ENCODE measurements at regions not wholly inside any gene's neighbourhood (a gene's known extent, or its start where the extent isn't known, plus 50 kb on each side); places are given as distances from the start of the nearest gene placed in this dataset.
A peak's percentile ranks its signal among the peaks of the same experiment; 100 is the strongest.
"Not testable (repeated sequence)": the region's sequence is repeated elsewhere in the genome, so short reads cannot be mapped to it uniquely, and the experiment has no call there.

DNA sequence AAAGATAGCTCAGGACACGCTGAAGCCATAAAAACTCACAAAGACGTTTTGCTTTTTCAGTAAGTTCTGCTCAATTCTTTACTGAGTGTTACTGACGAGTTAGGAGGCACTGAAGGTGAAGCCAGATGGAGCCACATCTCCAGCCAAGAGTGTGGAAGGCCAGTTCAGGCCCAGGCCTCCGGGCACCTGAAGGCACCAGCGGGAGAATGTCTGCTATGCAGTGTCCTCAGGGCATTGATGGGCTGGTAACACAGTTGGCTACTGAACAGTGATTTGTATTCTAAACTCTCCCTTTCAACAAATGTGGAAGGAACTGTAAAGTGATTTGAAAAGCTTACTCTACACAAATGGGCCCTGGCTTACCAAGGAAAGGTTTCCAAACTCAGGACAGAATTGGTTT is 64.8 kb upstream of the SVIL start:
- Histone ChIP-seq H3K4me1 (ENCODE audit: low read depth) (peaks cover 20% of the 10 kb centered on the region), H3K9me3 (ENCODE audit: low read depth) (no peaks in the 10 kb centered on the region), H3K27ac (no peak overlapping the region), H3K27me3 (no peaks in the 10 kb centered on the region), H3K4me3 (no peak overlapping the region), H3K36me3 (no peaks in the 10 kb centered on the region)
- TF ChIP-seq, protein P1, sequence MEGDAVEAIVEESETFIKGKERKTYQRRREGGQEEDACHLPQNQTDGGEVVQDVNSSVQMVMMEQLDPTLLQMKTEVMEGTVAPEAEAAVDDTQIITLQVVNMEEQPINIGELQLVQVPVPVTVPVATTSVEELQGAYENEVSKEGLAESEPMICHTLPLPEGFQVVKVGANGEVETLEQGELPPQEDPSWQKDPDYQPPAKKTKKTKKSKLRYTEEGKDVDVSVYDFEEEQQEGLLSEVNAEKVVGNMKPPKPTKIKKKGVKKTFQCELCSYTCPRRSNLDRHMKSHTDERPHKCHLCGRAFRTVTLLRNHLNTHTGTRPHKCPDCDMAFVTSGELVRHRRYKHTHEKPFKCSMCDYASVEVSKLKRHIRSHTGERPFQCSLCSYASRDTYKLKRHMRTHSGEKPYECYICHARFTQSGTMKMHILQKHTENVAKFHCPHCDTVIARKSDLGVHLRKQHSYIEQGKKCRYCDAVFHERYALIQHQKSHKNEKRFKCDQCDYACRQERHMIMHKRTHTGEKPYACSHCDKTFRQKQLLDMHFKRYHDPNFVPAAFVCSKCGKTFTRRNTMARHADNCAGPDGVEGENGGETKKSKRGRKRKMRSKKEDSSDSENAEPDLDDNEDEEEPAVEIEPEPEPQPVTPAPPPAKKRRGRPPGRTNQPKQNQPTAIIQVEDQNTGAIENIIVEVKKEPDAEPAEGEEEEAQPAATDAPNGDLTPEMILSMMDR (IDR thresholded peaks at IDR 0.05; ENCODE audit: low read depth, low read length) = no peak
- DNase-seq (ENCODE audit: low read depth in 1 of 2, low spot score in 1 of 2) = no peak

DNA sequence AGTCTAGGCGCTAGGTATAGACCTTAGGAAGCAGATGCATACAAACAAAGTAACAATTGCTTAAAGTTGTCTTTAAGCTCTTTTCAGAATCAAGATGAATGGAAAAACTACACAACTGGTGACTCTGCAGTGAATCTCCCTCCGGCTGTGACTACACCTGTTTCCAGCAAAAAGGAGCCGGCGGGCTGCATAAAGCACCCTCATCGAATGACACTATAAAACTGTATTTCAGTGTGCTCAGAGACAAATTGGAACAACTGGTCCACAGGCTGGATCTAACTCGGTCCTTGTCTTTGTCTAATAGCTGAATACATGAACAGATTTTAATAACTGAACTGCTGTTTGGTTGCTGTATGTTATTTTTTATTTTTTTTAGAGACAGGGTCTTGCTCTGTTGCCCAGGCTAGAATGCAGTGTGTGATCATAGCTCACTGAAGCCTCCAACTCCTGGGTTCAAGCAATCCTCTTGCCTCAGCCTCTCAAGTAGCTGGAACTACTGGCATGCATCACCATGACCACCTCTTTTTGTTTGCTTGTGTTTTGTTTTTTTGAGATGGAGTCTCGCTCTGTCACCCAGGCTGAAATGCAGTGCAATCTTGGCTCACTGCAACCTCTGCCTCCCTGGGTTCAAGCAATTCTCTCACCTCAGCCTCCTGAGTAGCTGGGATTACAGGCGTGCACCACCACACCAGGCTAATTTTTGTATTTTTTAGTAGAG is 64.2 kb upstream of the SVIL start:
- no peak overlapping the region for H3K27ac ChIP-seq
- H3K36me3 ChIP-seq = no peaks in the 10 kb centered on the region
- TF ChIP-seq, protein P1 (IDR thresholded peaks at IDR 0.05; ENCODE audit: low read depth, low read length) = no peak
- no peaks in the 10 kb centered on the region for H3K9me3 ChIP-seq (ENCODE audit: low read depth)
- H3K4me3 ChIP-seq = no peak overlapping the region
- DNase-seq (ENCODE audit: low read depth in 1 of 2, low spot score in 1 of 2) = no peak
- no peaks in the 10 kb centered on the region for H3K27me3 ChIP-seq
- peaks cover 19% of the 10 kb centered on the region for H3K4me1 ChIP-seq (ENCODE audit: low read depth)

DNA sequence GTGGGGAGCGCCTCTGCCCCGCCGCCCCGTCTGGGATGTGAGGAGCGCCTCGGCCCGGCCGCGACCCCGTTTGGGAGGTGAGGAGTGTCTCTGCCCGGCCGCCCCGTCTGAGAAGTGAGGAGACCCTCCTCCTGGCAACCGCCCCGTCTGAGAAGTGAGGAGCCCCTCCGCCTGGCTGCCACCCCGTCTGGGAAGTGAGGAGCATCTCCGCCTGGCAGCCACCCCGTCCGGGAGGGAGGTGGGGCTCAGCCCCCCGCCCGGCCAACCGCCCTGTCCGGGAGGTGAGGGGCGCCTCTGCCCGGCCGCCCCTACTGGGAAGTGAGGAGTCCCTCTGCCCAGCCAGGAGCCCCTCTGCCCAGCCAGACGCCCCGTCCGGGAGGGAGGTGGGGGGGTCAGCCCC is 61.8 kb upstream of the SVIL start:
- not testable (repeated sequence) for H3K4me3 ChIP-seq

DNA sequence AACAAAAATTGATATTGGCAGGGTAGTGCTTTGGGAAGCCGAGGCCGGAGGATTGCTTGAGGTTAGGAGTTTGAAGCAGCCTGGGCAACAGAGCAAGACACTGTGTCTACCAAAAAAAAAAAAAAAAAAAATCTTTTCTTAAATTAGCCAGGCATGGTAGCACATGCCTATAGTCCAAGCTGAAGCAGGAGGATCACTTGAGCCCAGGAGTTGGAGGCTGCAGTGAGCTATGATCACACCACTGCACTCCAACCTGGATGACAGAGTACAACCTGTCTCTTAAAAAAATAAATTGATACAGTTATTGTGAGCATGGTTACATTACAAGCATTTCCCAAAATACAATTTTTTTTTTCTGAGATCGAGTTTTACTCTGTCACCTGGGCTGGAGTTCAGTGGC is 59.4 kb upstream of the SVIL start:
- Histone ChIP-seq H3K9me3 (ENCODE audit: low read depth) (no peaks in the 10 kb centered on the region), H3K27ac (peak overlapping the region; percentile 69), H3K4me3 (no peak overlapping the region), H3K4me1 (ENCODE audit: low read depth) (peaks cover 18% of the 10 kb centered on the region), H3K36me3 (no peaks in the 10 kb centered on the region), H3K27me3 (no peaks in the 10 kb centered on the region)
- no peak for DNase-seq (ENCODE audit: low read depth in 1 of 2, low spot score in 1 of 2)
- TF ChIP-seq, protein P1 (IDR thresholded peaks at IDR 0.05; ENCODE audit: low read depth, low read length) = no peak

More for the DNA sequence above, 61.8 kb upstream of the SVIL start:
- DNase-seq (ENCODE audit: low read depth in 1 of 2, low spot score in 1 of 2); H3K36me3 ChIP-seq; H3K27me3 ChIP-seq; H3K9me3 ChIP-seq (ENCODE audit: low read depth); H3K27ac ChIP-seq: not testable (repeated sequence)
- peaks cover 17% of the 10 kb centered on the region for H3K4me1 ChIP-seq (ENCODE audit: low read depth)

DNA sequence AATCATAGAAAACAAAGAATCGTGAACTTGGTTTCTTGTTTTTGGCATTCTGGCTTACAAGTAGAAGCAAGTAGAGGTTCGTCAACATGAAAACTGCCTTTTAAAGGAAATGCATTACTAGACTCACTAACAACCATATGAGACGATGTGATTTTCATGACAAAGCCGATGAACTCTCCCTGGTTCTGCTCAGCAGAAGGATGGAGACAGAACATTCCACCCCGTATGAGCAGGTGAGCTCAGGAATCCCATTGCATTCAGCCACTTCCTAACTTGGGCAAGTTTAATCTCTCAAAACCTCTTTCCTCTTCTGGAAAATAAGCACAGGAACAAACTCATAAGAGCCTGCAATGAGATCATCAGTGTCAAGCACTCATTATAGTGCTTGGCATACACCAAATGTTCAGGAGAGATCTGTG is 57.4 kb upstream of the SVIL start:
- TF ChIP-seq, protein P1 (IDR thresholded peaks at IDR 0.05; ENCODE audit: low read depth, low read length) = no peak
- no peaks in the 10 kb centered on the region for H3K36me3 ChIP-seq
- peak overlapping the region; percentile 75 for H3K27ac ChIP-seq

DNA sequence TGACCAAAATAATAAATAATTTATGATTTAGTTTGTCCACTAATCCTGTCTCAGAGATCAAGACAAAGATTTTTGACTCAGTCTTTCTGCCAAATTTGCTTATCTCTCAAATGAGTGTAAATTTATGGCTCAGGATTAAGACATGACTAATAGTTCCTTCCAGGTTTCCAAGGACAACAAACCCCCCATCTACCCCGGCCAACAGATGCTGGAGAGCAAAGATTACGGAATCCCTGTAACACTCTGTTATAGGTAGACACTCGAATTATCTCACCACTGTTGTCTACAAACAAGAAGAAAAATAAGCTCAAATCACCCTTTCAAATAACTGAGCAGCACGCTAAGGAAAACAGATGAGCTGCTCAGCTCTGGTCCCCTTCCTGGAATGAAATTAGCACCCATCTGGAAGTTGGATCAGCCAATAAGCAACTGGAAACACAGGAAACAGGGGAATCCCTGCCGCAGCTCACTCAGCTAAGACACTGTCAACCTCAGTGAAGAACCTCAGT is 56.8 kb upstream of the SVIL start:
- TF ChIP-seq, protein P1 (IDR thresholded peaks at IDR 0.05; ENCODE audit: low read depth, low read length) = no peak
- Histone ChIP-seq H3K36me3 (no peaks in the 10 kb centered on the region), H3K9me3 (ENCODE audit: low read depth) (no peaks in the 10 kb centered on the region), H3K27ac (peak overlapping the region; percentile 75), H3K27me3 (no peaks in the 10 kb centered on the region), H3K4me1 (ENCODE audit: low read depth) (peaks cover 30% of the 10 kb centered on the region), H3K4me3 (no peak overlapping the region)
- peak in 1 of 2 donors; percentile 63 for DNase-seq (ENCODE audit: low read depth in 1 of 2, low spot score in 1 of 2)

More for the DNA sequence above, 57.4 kb upstream of the SVIL start:
- Histone ChIP-seq H3K27me3 (no peaks in the 10 kb centered on the region), H3K9me3 (ENCODE audit: low read depth) (no peaks in the 10 kb centered on the region), H3K4me3 (no peak overlapping the region), H3K4me1 (ENCODE audit: low read depth) (peaks cover 30% of the 10 kb centered on the region)
- DNase-seq (ENCODE audit: low read depth in 1 of 2, low spot score in 1 of 2) = peak in 1 of 2 donors; percentile 19

Data from cardiac muscle cell (in vitro differentiated cells and primary cell).